GM20000 (cell line): ENCODE measurements at regions not wholly inside any gene's neighbourhood (a gene's known extent, or its start where the extent isn't known, plus 50 kb on each side); places are given as distances from the start of the nearest gene placed in this dataset.

ENCODE experiments used
- DNase-seq: peaks from one replicate; pipeline ENCODE4 v3.0.0; 2012; ENCODE audit warnings: low spot score
- CTCF ChIP-seq: IDR thresholded peaks from 2 replicates; pipeline ENCODE4 v1.5.1; 2012; ENCODE audit warnings: mild to moderate bottlenecking, control low read depth; ENCODE audit errors: extremely low read depth, missing control alignments

- no peak for DNase-seq
- TF ChIP-seq CTCF: no peak
Measured at GRCh38 chr17:70265471-70265870, 96.1 kb downstream of the KCNJ2 start.

GRCh38 chr17:70266394-70266793, 97.1 kb downstream of the KCNJ2 start:
- no peak for DNase-seq
- no peak for TF ChIP-seq CTCF

DNA sequence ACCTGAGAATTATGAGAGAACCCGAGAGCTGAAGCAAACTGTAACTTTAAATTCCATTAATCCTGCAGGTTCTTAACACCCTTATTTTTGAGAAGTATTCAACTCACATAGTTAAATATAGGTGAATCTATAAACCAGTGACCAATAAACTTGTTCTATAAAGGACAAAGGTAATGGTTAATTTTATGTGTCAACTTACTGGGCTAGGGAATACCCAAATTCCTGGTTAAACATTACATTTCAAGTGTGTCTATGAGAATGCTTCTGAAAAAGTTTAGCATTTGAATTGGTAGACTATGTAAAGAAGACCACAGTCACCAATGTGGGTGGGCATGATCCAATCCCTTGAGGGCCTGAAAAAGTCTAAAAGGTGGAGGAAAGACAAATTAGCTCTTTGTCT, 99.1 kb downstream of the KCNJ2 start:
- no peak for DNase-seq
- no peak for TF ChIP-seq CTCF

DNA sequence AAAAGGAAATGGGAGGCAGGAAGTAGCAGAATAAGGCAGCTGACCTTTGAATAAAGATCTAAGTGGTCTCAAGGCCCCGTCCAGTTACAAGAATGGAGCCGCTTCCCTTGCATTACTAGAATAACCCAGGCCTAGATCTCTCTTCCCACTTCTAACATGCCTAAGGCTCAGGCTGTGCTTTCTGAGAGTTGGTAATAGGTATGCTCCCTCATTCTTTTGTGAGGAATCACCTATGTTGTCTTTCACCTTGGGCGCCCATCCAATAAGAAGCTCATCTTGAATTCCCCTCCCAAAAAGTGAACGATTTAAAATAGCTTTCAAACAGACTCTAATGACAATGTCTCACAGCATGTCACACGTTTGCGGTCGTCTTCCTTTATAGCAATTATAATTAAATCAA, 101.2 kb downstream of the KCNJ2 start:
- DNase-seq: no peak
- no peak for TF ChIP-seq CTCF

- no peak for DNase-seq
- no peak for TF ChIP-seq CTCF
Measured at GRCh38 chr17:70271200-70271599, 101.9 kb downstream of the KCNJ2 start.

DNA sequence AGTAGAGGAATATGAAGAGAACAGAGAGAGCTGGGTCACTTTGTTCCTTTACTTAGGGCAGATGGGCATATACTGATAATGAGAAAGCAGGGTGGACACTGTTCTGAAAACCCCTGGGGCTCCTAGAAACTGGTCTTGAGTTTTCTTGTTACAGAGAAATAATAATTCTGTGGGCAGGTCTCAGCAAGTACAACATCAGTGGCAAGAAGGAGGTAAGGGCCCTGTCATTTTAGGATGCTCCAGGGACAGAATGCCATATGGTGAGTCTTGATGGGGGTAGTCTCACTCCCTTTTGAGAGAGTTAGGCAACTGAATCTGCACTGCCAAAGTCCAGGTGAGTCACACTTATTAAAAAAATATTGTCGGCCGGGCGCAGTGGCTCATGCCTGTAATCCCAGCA, 102.3 kb downstream of the KCNJ2 start:
- DNase-seq: no peak
- TF ChIP-seq CTCF: no peak

- no peak for TF ChIP-seq CTCF
- no peak for DNase-seq
Measured at GRCh38 chr17:70274255-70274654, 104.9 kb downstream of the KCNJ2 start.
